HG02678 (cell line): ENCODE measurements at regions not wholly inside any gene's neighbourhood (a gene's known extent, or its start where the extent isn't known, plus 50 kb on each side); places are given as distances from the start of the nearest gene placed in this dataset.
"Not testable (repeated sequence)": the region's sequence is repeated elsewhere in the genome, so short reads cannot be mapped to it uniquely, and the experiment has no call there.

Source experiments
- ATAC-seq: cut with Tn5 transposase; IDR thresholded peaks from one replicate; pipeline ENCODE4 v1.9.1; 2021; ENCODE audit warnings: mild to moderate bottlenecking, moderate library complexity; ENCODE audit not compliant: unreplicated experiment

- no peak for ATAC-seq
These were observed 569.3 kb upstream of the CCDC179 start for GRCh38 chr11:23429569-23429968.

DNA sequence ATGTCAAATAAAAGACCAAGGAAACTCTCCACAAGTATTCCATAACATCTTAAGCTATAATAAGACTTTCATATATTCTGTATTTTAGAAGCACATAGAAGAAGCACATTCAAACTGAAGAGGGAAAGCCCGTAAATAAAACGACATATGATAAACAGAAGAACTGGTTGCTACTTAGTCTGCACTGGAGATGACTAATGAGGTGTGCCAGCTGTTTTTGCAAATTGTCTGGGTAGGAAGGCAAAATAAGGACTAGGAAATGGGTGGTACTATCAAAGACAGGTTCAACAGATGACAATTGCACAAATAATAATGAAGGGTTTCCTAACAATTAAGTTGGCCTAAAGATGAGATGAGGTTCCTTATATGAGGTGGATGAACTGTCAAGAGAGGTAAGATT, 593.2 kb upstream of the CCDC179 start:
- ATAC-seq, result no peak

GRCh38 chr11:23455321-23455891, 595.1 kb upstream of the CCDC179 start:
- no peak for ATAC-seq

GRCh38 chr11:23457641-23458040, 597.4 kb upstream of the CCDC179 start:
- no peak for ATAC-seq

GRCh38 chr11:23471878-23472277, 611.6 kb upstream of the CCDC179 start:
- ATAC-seq, result no peak

GRCh38 chr11:23473782-23474181, 613.5 kb upstream of the CCDC179 start:
- no peak for ATAC-seq

GRCh38 chr11:23480736-23481135, 620.5 kb upstream of the CCDC179 start:
- no peak for ATAC-seq

DNA sequence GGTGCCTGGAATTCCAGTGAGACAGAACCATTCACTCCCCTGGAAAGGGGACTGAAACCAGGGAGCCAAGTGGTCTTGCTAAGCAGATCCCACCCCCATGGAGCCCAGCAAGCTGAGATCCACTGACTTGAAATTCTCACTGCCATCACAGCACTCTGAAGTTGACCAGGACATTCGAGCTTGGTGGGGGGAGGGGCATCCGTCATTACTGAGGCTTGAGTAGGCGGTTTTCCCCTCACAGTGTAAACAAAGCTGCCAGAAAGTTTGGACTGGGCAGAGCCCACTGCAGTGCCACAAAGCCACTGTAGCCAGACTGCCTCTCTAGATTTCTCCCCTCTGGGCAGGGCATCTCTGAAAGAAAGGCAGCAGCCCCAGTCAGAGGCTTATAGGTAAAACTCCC, 623.9 kb upstream of the CCDC179 start:
- not testable (repeated sequence) for ATAC-seq

- not testable (repeated sequence) for ATAC-seq
These were observed 624.3 kb upstream of the CCDC179 start for GRCh38 chr11:23484618-23485017.

DNA sequence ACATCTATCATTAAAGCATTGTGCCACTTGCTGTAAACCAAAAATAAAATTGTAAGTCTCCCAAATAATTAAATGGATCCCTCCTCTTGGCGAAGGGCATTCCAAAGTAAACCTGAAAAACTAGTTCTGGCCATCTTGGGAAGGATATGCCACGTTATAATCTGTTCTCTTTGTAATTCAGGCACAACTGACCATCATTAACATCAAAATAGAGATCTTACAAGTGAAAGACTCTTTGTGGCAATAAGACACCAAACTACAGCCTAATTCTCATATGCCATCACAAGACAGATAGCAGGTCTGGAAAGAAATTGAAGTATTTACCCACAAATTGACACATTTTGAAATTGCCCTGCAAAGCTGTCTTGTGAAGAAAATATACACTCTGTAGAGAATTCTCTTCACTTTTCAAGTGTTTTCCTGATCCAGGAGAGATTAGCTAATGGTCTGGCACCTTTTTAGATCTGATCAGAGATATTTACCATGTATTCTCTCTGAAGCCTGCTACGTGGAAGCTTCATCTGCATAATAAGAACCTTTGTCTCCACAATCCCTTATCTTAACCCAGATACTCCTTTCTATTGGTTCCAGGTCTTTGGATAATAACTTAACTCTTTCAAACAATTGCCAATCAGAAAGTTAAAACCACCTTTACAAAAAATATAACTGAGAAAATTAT, 630.4 kb upstream of the CCDC179 start:
- no peak for ATAC-seq

- ATAC-seq, result no peak
These were observed 634.7 kb upstream of the CCDC179 start for GRCh38 chr11:23494981-23495380.

GRCh38 chr11:23496340-23496739, 636.1 kb upstream of the CCDC179 start:
- no peak for ATAC-seq

DNA sequence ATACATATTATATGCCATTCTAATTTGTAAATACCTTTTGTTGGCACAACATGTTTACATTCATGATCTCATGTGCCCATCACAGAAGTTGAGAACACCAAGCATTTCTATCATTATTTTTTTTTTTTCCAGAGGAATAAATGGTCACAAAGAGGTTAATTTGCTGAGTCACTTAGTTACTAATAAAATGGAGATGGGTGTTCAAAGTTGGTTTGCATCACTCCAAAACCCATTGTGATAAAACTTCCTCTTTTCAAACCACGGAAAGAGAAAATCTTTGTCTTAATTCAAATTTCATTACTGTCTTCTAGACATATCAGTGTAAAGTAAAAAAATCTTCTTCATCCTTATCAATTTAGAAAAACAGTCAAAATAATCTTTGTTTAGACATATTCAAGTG, 636.8 kb upstream of the CCDC179 start:
- no peak for ATAC-seq

DNA sequence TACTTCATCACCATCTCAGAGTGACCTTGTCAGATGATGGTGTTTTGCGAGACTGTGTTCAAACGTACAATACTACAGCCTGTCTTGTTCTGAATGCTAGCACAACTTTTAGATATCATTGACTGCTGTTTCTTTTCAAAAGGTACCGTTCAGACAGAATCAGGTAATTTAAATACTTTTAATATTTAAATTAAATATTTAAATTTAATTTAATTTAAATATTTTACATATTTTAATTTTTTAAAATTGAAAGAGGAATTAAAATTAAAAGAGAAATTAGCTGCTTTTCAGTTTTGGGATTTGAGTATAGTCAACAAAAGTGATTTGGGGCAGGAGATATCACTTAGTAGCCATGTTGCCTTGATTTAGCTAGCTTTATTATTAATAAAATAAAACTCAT, 642.1 kb upstream of the CCDC179 start:
- ATAC-seq, result no peak

DNA sequence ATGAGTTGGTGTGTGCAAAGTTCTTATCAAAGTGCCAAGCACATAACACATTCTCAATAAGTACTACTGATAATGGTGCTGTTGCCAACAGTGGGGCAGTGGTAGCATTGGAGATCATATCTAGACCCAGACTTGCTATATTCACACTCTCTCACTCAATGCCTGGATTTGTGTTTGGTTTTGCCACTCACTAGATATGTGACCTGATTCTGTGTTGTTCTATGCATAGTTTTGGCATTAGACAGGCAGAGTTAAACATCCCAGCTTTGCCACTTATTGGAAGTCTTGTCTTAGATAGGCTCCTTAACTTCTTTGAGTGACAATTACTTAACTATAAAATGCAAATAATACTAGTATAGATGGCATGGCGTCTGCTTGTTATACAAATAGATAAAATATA, 642.6 kb upstream of the CCDC179 start:
- no peak for ATAC-seq

- no peak for ATAC-seq
These were observed 648.7 kb upstream of the CCDC179 start for GRCh38 chr11:23509023-23509422.

DNA sequence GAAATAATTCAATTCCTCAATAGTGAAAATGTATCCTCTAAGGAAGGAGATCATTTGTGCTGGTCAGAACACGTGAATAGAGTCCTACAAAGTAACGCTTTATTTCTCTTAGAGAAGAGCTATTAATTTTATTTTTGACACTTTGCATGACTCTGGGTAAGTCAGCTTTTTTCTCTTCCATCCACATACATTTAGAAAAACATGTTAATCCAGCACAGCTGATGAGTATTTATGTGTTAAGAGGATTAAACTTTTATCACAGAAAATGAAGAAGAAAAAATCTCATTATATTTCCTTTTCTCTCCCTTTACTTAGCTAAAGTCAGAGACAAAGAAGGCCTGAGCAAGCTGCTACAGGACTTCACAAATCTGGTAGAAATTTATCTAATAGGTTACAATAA, 649.5 kb upstream of the CCDC179 start:
- ATAC-seq, result no peak

- ATAC-seq, result no peak
These were observed 658.9 kb upstream of the CCDC179 start for GRCh38 chr11:23519194-23519593.

- no peak for ATAC-seq
These were observed 660.1 kb upstream of the CCDC179 start for GRCh38 chr11:23520226-23520960.

- ATAC-seq, result no peak
These were observed 676.6 kb upstream of the CCDC179 start for GRCh38 chr11:23536907-23537306.

DNA sequence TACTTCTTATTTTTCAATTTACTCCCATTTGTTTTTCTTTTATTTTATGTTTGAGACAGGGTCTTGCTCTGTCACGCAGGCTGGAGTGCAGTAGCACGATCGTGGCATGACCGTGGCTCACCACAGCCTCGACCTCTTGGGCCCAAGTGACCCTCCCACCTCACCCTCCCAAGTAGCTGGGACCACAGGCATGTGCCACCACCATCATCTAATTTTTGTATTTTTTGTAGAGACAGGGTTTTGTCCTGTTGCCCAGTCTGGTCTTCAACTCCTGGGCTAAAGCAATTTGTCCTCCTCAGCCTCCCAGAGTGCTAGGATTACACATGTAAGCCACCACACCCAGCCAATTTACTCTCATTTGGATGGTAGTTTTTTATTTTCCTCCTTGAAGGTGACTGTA, 679.3 kb upstream of the CCDC179 start:
- ATAC-seq, result no peak

GRCh38 chr11:23540101-23540561, 679.9 kb upstream of the CCDC179 start:
- peak; percentile 96 for ATAC-seq
